SW480 (cell line): ENCODE measurements at regions not wholly inside any gene's neighbourhood (a gene's known extent, or its start where the extent isn't known, plus 50 kb on each side); places are given as distances from the start of the nearest gene placed in this dataset.
A peak's percentile ranks its signal among the peaks of the same experiment; 100 is the strongest.
"Not testable (repeated sequence)": the region's sequence is repeated elsewhere in the genome, so short reads cannot be mapped to it uniquely, and the experiment has no call there.

ENCODE experiments used
- DNase-seq: peaks from one replicate; pipeline ENCODE4 v3.0.0-alpha.2; 2016; ENCODE audit warnings: low spot score

GRCh38 chr19:34620134-34620533, 56.8 kb downstream of the SCGB2B2 start:
- DNase-seq: not testable (repeated sequence)

GRCh38 chr19:34618410-34618809, 58.5 kb downstream of the SCGB2B2 start:
- DNase-seq: no peak

- not testable (repeated sequence) for DNase-seq
Measured at GRCh38 chr19:34617996-34618395, 59.0 kb downstream of the SCGB2B2 start.

- no peak for DNase-seq
Measured at GRCh38 chr19:34603003-34603402, 74.0 kb downstream of the SCGB2B2 start.

GRCh38 chr19:34601071-34601470, 75.9 kb downstream of the SCGB2B2 start:
- DNase-seq: no peak

GRCh38 chr19:34600366-34600765, 76.6 kb downstream of the SCGB2B2 start:
- DNase-seq: no peak

GRCh38 chr19:34598217-34599155, 78.5 kb downstream of the SCGB2B2 start:
- no peak for DNase-seq

GRCh38 chr19:34597596-34597995, 79.4 kb downstream of the SCGB2B2 start:
- DNase-seq: no peak

GRCh38 chr19:34596989-34597388, 80.0 kb downstream of the SCGB2B2 start:
- DNase-seq: no peak

- no peak for DNase-seq
Measured at GRCh38 chr19:34596115-34596514, 80.8 kb downstream of the SCGB2B2 start.

- DNase-seq: no peak
Measured at GRCh38 chr19:34595683-34596082, 81.3 kb downstream of the SCGB2B2 start.

- DNase-seq: no peak
Measured at GRCh38 chr19:34590228-34590627, 86.7 kb downstream of the SCGB2B2 start.

- no peak for DNase-seq
Measured at GRCh38 chr19:34589730-34590129, 87.2 kb downstream of the SCGB2B2 start.

GRCh38 chr19:34588846-34589245, 88.1 kb downstream of the SCGB2B2 start:
- no peak for DNase-seq

- DNase-seq: peak; percentile 68
Measured at GRCh38 chr19:34588249-34588648, 88.7 kb downstream of the SCGB2B2 start.

- no peak for DNase-seq
Measured at GRCh38 chr19:34580408-34580807, 96.6 kb downstream of the SCGB2B2 start.

- DNase-seq: no peak
Measured at GRCh38 chr19:34580055-34580336, 97.0 kb downstream of the SCGB2B2 start.

GRCh38 chr19:34579281-34580054, 97.5 kb downstream of the SCGB2B2 start:
- no peak for DNase-seq

- DNase-seq: no peak
Measured at GRCh38 chr19:34578751-34579150, 97.2 kb downstream of the WTIP start.

GRCh38 chr19:34578173-34578572, 96.6 kb downstream of the WTIP start:
- no peak for DNase-seq

GRCh38 chr19:34577531-34578101, 96.1 kb downstream of the WTIP start:
- no peak for DNase-seq

- no peak for DNase-seq
Measured at GRCh38 chr19:34577056-34577455, 95.5 kb downstream of the WTIP start.

- no peak for DNase-seq
Measured at GRCh38 chr19:34576292-34576691, 94.7 kb downstream of the WTIP start.
